Skin epidermis (tissue), 12 donors: ENCODE measurements at regions not wholly inside any gene's neighbourhood (a gene's known extent, or its start where the extent isn't known, plus 50 kb on each side); places are given as distances from the start of the nearest gene placed in this dataset.

ENCODE experiments used
- H3K27ac ChIP-seq, 21 experiments: fragments of 200-600 bp; sonication (generic) in 11 of 21; one replicate each; pipeline ENCODE4 v1.5.0; 2020; ENCODE audit warnings: mild to moderate bottlenecking in 3 of 21, inconsistent platforms in 2 of 21, moderate library complexity in 2 of 21
- H3K4me3 ChIP-seq, 7 experiments: fragments of 200-600 bp; sonication (generic) in 2 of 7; one replicate each; pipeline ENCODE4 v1.5.0; 2020; ENCODE audit warnings: inconsistent platforms in 2 of 7, mild to moderate bottlenecking in 2 of 7, moderate library complexity in 1 of 7

- no peak overlapping the region for H3K27ac ChIP-seq
- no peak overlapping the region for H3K4me3 ChIP-seq
These were observed 121.9 kb upstream of the CDH13 start for GRCh38 chr16:82504836-82505235.

- Histone ChIP-seq H3K27ac (no peak overlapping the region), H3K4me3 (no peak overlapping the region)
These were observed 127.5 kb upstream of the CDH13 start for GRCh38 chr16:82499302-82499701.

- H3K4me3 ChIP-seq: no peak overlapping the region
- H3K27ac ChIP-seq: no peak overlapping the region
These were observed 129.6 kb upstream of the CDH13 start for GRCh38 chr16:82497139-82497538.

- no peak overlapping the region for H3K4me3 ChIP-seq
These were observed 138.3 kb upstream of the CDH13 start for GRCh38 chr16:82488460-82488859.

GRCh38 chr16:82481455-82481854 is 145.3 kb upstream of the CDH13 start:
- Histone ChIP-seq H3K27ac (no peak overlapping the region), H3K4me3 (no peak overlapping the region)

More at GRCh38 chr16:82488460-82488859, 138.3 kb upstream of the CDH13 start:
- no peak overlapping the region for H3K27ac ChIP-seq

- Histone ChIP-seq H3K27ac (no peak overlapping the region), H3K4me3 (no peak overlapping the region)
These were observed 150.0 kb upstream of the CDH13 start for GRCh38 chr16:82476786-82477185.

- no peak overlapping the region for H3K27ac ChIP-seq
- no peak overlapping the region for H3K4me3 ChIP-seq
These were observed 156.1 kb upstream of the CDH13 start for GRCh38 chr16:82470620-82471152.

GRCh38 chr16:82470016-82470415 is 156.8 kb upstream of the CDH13 start:
- H3K27ac ChIP-seq: no peak overlapping the region
- no peak overlapping the region for H3K4me3 ChIP-seq

GRCh38 chr16:82464187-82464586 is 162.6 kb upstream of the CDH13 start:
- Histone ChIP-seq H3K27ac (no peak overlapping the region), H3K4me3 (no peak overlapping the region)

GRCh38 chr16:82460766-82461165 is 166.0 kb upstream of the CDH13 start:
- no peak overlapping the region for H3K27ac ChIP-seq
- no peak overlapping the region for H3K4me3 ChIP-seq

- Histone ChIP-seq H3K27ac (no peak overlapping the region), H3K4me3 (no peak overlapping the region)
These were observed 167.1 kb upstream of the CDH13 start for GRCh38 chr16:82459580-82460256.

- no peak overlapping the region for H3K27ac ChIP-seq
- no peak overlapping the region for H3K4me3 ChIP-seq
These were observed 170.1 kb upstream of the CDH13 start for GRCh38 chr16:82456683-82457082.

- no peak overlapping the region for H3K27ac ChIP-seq
- H3K4me3 ChIP-seq: no peak overlapping the region
These were observed 172.2 kb upstream of the CDH13 start for GRCh38 chr16:82454566-82454965.

- Histone ChIP-seq H3K27ac (no peak overlapping the region), H3K4me3 (no peak overlapping the region)
These were observed 172.6 kb upstream of the CDH13 start for GRCh38 chr16:82454152-82454551.

GRCh38 chr16:82452004-82452756 is 174.6 kb upstream of the CDH13 start:
- peak overlapping the region in 2 of 21 experiments; percentile 1 to 18 for H3K27ac ChIP-seq
- no peak overlapping the region for H3K4me3 ChIP-seq

GRCh38 chr16:82451449-82451848 is 175.3 kb upstream of the CDH13 start:
- H3K4me3 ChIP-seq: no peak overlapping the region
- peak overlapping the region in 2 of 21 experiments; percentile 1 to 18 for H3K27ac ChIP-seq

GRCh38 chr16:82440336-82440735 is 186.4 kb upstream of the CDH13 start:
- Histone ChIP-seq H3K27ac (no peak overlapping the region), H3K4me3 (no peak overlapping the region)

- H3K27ac ChIP-seq: no peak overlapping the region
- H3K4me3 ChIP-seq: no peak overlapping the region
These were observed 187.0 kb upstream of the CDH13 start for GRCh38 chr16:82439678-82440293.

- Histone ChIP-seq H3K4me3 (no peak overlapping the region), H3K27ac (no peak overlapping the region)
These were observed 193.7 kb upstream of the CDH13 start for GRCh38 chr16:82433042-82433441.

GRCh38 chr16:82432261-82432660 is 194.5 kb upstream of the CDH13 start:
- Histone ChIP-seq H3K4me3 (no peak overlapping the region), H3K27ac (no peak overlapping the region)

GRCh38 chr16:82425661-82426060 is 201.1 kb upstream of the CDH13 start:
- Histone ChIP-seq H3K27ac (no peak overlapping the region), H3K4me3 (no peak overlapping the region)
